Type B pancreatic cell (in vitro differentiated cells): ENCODE measurements at regions not wholly inside any gene's neighbourhood (a gene's known extent, or its start where the extent isn't known, plus 50 kb on each side); places are given as distances from the start of the nearest gene placed in this dataset.

ENCODE experiments used
- DNase-seq: peaks from one replicate; pipeline ENCODE4 v3.0.0; 2021; ENCODE audit warnings: mixed read lengths; ENCODE audit not compliant: unreplicated experiment; ENCODE audit errors: extremely low spot score
- H3K27ac Mint-ChIP-seq: 2 replicates; pipeline ENCODE4 v1.8.0; 2021; ENCODE audit warnings: mild to moderate bottlenecking, mixed read lengths
- H3K27me3 Mint-ChIP-seq: 2 replicates; pipeline ENCODE4 v1.8.0; 2021; ENCODE audit warnings: mixed read lengths
- H3K36me3 Mint-ChIP-seq: 2 replicates; pipeline ENCODE4 v1.8.0; 2021; ENCODE audit warnings: mixed read lengths
- H3K4me1 Mint-ChIP-seq: one replicate; pipeline ENCODE4 v1.8.0; 2021; ENCODE audit warnings: mixed read lengths; ENCODE audit not compliant: unreplicated experiment
- H3K4me3 Mint-ChIP-seq: 2 replicates; pipeline ENCODE4 v1.8.0; 2021; ENCODE audit warnings: mild to moderate bottlenecking, mixed read lengths
- H3K9me3 Mint-ChIP-seq: 2 replicates; pipeline ENCODE4 v1.8.0; 2021; ENCODE audit warnings: mixed read lengths
- CTCF ChIP-seq: fragments of 200-600 bp; sonication (generic); conservative IDR thresholded peaks from 2 replicates; pipeline ENCODE4 v1.5.0; 2021; ENCODE audit warnings: antibody characterized with exemption, mild to moderate bottlenecking

GRCh38 chr5:170445936-170446335 lies 56.8 kb upstream of the KCNMB1 start:
- peak; percentile 32 for DNase-seq
- TF ChIP-seq CTCF = no peak
- Mint-ChIP-seq H3K4me3 (no peak overlapping the region), H3K27ac (no peak overlapping the region), H3K4me1 (no peaks in the 10 kb centered on the region), H3K27me3 (peaks cover 7% of the 10 kb centered on the region), H3K9me3 (peaks cover 10% of the 10 kb centered on the region), H3K36me3 (peaks cover 4% of the 10 kb centered on the region)

GRCh38 chr5:170444969-170445505 lies 55.9 kb upstream of the KCNMB1 start:
- TF ChIP-seq CTCF = no peak
- Mint-ChIP-seq H3K27ac (no peak overlapping the region), H3K36me3 (no peaks in the 10 kb centered on the region), H3K4me3 (no peak overlapping the region), H3K4me1 (no peaks in the 10 kb centered on the region), H3K9me3 (peaks cover 10% of the 10 kb centered on the region), H3K27me3 (peaks cover 7% of the 10 kb centered on the region)
- peak; percentile 45 for DNase-seq

GRCh38 chr5:170444181-170444580 lies 55.0 kb upstream of the KCNMB1 start:
- Mint-ChIP-seq H3K27ac (no peak overlapping the region), H3K4me1 (no peaks in the 10 kb centered on the region), H3K9me3 (peaks cover 10% of the 10 kb centered on the region), H3K36me3 (no peaks in the 10 kb centered on the region), H3K27me3 (peaks cover 7% of the 10 kb centered on the region), H3K4me3 (no peak overlapping the region)
- no peak for TF ChIP-seq CTCF
- peak; percentile 44 for DNase-seq

- Mint-ChIP-seq H3K4me3 (no peak overlapping the region), H3K27me3 (peaks cover 7% of the 10 kb centered on the region), H3K9me3 (peaks cover 10% of the 10 kb centered on the region), H3K36me3 (no peaks in the 10 kb centered on the region), H3K27ac (no peak overlapping the region), H3K4me1 (peaks cover 5% of the 10 kb centered on the region)
- no peak for TF ChIP-seq CTCF
- peak; percentile 45 for DNase-seq
These were observed 54.5 kb upstream of the KCNMB1 start for GRCh38 chr5:170443624-170444023.

- H3K9me3 Mint-ChIP-seq = peaks cover 8% of the 10 kb centered on the region
- H3K36me3 Mint-ChIP-seq = no peaks in the 10 kb centered on the region
- H3K4me1 Mint-ChIP-seq = peaks cover 7% of the 10 kb centered on the region
- no peak overlapping the region for H3K4me3 Mint-ChIP-seq
- TF ChIP-seq CTCF = no peak
- H3K27ac Mint-ChIP-seq = no peak overlapping the region
- H3K27me3 Mint-ChIP-seq = peaks cover 5% of the 10 kb centered on the region
- peak; percentile 48 for DNase-seq
These were observed 53.8 kb upstream of the KCNMB1 start for GRCh38 chr5:170442921-170443320.

- Mint-ChIP-seq H3K27me3 (peaks cover 3% of the 10 kb centered on the region), H3K36me3 (no peaks in the 10 kb centered on the region), H3K27ac (no peak overlapping the region), H3K9me3 (peaks cover 5% of the 10 kb centered on the region), H3K4me1 (peaks cover 7% of the 10 kb centered on the region), H3K4me3 (no peak overlapping the region)
- TF ChIP-seq CTCF = no peak
- DNase-seq = peak; percentile 31
These were observed 53.2 kb upstream of the KCNMB1 start for GRCh38 chr5:170442391-170442790.
